Memory B cell (primary cell): ENCODE measurements at regions not wholly inside any gene's neighbourhood (a gene's known extent, or its start where the extent isn't known, plus 50 kb on each side); places are given as distances from the start of the nearest gene placed in this dataset.

Experiments
- ATAC-seq: fragments of 150-1000 bp; cut with Tn5 transposase; 2 replicates; pipeline ENCODE4 v1.10.0; 2021; ENCODE audit warnings: low read depth, mild to moderate bottlenecking, moderate library complexity
- DNase-seq, 2 donors: peaks; one replicate each; pipeline ENCODE4 v3.0.0; 2022; ENCODE audit warnings: low spot score in 2 of 2
- H3K27ac Mint-ChIP-seq: one replicate; pipeline ENCODE4 v1.8.0; 2022; ENCODE audit warnings: mild to moderate bottlenecking, moderate library complexity, mixed read lengths
- H3K27me3 Mint-ChIP-seq: one replicate; pipeline ENCODE4 v1.8.0; 2022; ENCODE audit warnings: mixed read lengths
- H3K36me3 Mint-ChIP-seq: one replicate; pipeline ENCODE4 v1.8.0; 2022; ENCODE audit warnings: mild to moderate bottlenecking, mixed read lengths
- H3K4me1 Mint-ChIP-seq: one replicate; pipeline ENCODE4 v1.8.0; 2022; ENCODE audit warnings: mixed read lengths
- H3K4me3 Mint-ChIP-seq: one replicate; pipeline ENCODE4 v1.8.0; 2022; ENCODE audit warnings: mild to moderate bottlenecking, moderate library complexity, mixed read lengths
- H3K9me3 Mint-ChIP-seq: one replicate; pipeline ENCODE4 v1.8.0; 2022; ENCODE audit warnings: mixed read lengths

DNA sequence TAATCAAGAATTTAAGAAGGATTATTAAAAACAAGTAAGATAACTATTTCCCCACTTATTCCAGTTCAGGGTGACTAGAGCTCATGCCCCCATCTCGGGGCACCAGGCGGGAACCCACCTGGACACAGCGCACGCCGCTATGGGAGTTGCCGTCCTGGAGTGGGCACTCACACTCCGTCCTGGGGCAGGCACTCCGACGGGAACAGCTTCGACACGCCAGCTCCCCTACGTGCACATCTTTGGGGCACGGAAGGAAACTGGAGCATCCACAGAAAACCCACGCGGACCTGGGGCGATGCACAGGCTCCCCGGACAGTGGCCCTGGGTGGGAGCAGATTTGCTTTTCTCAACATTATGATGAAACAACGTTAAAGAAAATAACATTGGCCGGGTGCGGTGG, 52.0 kb upstream of the GATA5 start:
- Mint-ChIP-seq H3K9me3 (no peaks in the 10 kb centered on the region), H3K4me3 (no peak overlapping the region), H3K27me3 (peaks cover 27% of the 10 kb centered on the region), H3K4me1 (peaks cover 5% of the 10 kb centered on the region), H3K36me3 (no peaks in the 10 kb centered on the region), H3K27ac (no peak overlapping the region)
- ATAC-seq, result no peak
- no peak for DNase-seq

DNA sequence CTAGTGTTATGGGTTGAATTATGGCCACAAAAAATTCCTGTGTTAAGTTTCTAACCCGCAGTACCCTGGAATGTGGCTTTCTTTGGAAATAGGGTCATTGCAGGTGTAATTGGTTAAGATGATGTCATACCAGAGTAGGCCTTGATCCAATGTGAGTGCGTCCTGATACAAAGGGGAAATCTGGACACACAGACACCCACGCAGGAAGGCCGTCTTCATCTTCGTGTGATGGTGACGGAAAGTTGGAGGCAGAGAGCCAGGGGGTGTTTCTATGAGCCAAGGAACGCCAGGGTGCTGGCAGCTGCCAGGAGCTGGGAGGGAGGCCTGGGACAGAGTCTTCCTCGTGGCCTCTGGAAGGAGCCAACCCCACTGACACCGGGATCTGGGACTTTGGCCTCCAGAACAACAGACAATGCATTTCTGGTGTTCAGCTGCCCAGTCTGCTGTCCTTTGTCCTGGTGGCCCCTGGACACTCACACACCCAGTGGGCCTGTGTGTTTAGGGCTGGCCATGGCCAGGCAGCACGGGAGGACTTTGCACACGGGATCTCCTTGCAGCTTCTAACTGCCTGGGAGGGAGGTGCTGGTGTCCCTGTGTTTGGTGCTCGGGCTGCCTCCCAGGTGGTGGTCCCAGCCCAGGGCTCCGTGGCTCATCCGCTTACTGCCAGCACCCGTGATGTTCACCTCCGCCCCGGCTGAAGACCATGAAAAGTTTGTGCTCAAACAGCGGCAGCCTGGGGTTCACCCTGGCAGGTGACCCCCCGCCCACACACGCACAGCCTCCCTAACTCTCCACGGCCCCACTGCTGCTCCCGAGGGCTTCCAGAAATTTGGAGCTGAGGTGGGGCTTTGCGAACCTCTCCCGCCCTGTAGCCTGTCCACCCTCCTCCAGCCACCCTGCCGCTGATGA, 53.4 kb upstream of the GATA5 start:
- Mint-ChIP-seq H3K4me3 (no peak overlapping the region), H3K4me1 (peaks cover 2% of the 10 kb centered on the region), H3K27ac (no peak overlapping the region), H3K27me3 (peaks cover 23% of the 10 kb centered on the region), H3K9me3 (no peaks in the 10 kb centered on the region), H3K36me3 (no peaks in the 10 kb centered on the region)
- ATAC-seq (no peak), DNase-seq (no peak)

DNA sequence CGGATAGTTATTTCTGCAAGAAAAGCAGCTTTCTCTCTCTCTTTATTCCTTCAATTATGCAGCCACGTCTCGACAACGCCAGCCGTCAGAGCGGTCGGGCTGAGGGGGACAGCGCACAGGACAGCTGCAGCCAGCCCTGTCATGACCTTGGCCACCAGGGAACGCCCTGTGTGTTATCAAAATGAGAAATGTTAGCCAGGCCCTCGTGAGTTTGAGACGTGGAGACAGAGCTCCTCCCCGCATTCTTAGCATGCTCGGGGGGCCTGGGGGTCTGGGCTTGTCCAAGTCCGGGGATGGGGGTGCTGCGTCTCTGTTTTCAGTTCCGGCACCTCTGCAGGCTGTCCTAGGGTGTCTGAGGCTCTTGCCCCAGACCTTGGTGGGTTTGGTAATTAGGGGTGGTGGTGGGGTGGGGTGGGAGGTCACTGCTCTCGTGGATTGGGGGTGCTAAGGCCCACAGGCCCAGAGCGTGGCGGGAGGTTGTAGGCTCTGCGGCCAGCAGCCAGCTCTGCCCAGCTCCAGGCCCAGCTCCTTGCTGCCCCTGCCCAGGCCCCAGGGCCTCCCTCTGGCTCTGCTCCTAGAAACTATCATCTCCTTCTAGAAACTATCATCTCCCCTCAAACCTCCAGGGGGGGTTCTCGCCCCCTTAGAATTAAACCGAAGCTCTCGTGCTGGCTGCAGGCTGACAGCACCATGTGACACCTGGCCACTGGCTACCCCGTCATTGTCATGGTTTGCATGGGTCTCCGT, 54.3 kb upstream of the GATA5 start:
- no peak overlapping the region for H3K27ac Mint-ChIP-seq
- no peaks in the 10 kb centered on the region for H3K36me3 Mint-ChIP-seq
- H3K4me1 Mint-ChIP-seq, result peaks cover 2% of the 10 kb centered on the region

GRCh38 chr20:62530643-62531032, 54.8 kb upstream of the GATA5 start:
- DNase-seq (no peak), ATAC-seq (no peak)
- H3K4me3 Mint-ChIP-seq, result no peak overlapping the region
- no peaks in the 10 kb centered on the region for H3K36me3 Mint-ChIP-seq
- peaks cover 2% of the 10 kb centered on the region for H3K4me1 Mint-ChIP-seq
- peaks cover 21% of the 10 kb centered on the region for H3K27me3 Mint-ChIP-seq
- H3K27ac Mint-ChIP-seq, result no peak overlapping the region
- no peaks in the 10 kb centered on the region for H3K9me3 Mint-ChIP-seq

More for the DNA sequence above, 54.3 kb upstream of the GATA5 start:
- Mint-ChIP-seq H3K4me3 (no peak overlapping the region), H3K27me3 (peaks cover 23% of the 10 kb centered on the region), H3K9me3 (no peaks in the 10 kb centered on the region)
- no peak for ATAC-seq
- DNase-seq, result no peak

GRCh38 chr20:62531046-62531838, 55.4 kb upstream of the GATA5 start:
- Mint-ChIP-seq H3K36me3 (no peaks in the 10 kb centered on the region), H3K4me1 (no peaks in the 10 kb centered on the region), H3K27ac (no peak overlapping the region), H3K9me3 (no peaks in the 10 kb centered on the region), H3K27me3 (peaks cover 18% of the 10 kb centered on the region), H3K4me3 (no peak overlapping the region)
- DNase-seq (no peak), ATAC-seq (no peak)

- Mint-ChIP-seq H3K27me3 (peaks cover 15% of the 10 kb centered on the region), H3K4me1 (no peaks in the 10 kb centered on the region), H3K4me3 (no peak overlapping the region), H3K36me3 (no peaks in the 10 kb centered on the region), H3K9me3 (no peaks in the 10 kb centered on the region), H3K27ac (no peak overlapping the region)
- ATAC-seq (no peak), DNase-seq (no peak)
These were observed 57.1 kb upstream of the GATA5 start for GRCh38 chr20:62532921-62533320.

- ATAC-seq (no peak), DNase-seq (no peak)
- H3K27ac Mint-ChIP-seq, result no peak overlapping the region
- H3K36me3 Mint-ChIP-seq, result no peaks in the 10 kb centered on the region
- no peaks in the 10 kb centered on the region for H3K9me3 Mint-ChIP-seq
- H3K27me3 Mint-ChIP-seq, result peaks cover 13% of the 10 kb centered on the region
- H3K4me1 Mint-ChIP-seq, result no peaks in the 10 kb centered on the region
- no peak overlapping the region for H3K4me3 Mint-ChIP-seq
These were observed 58.0 kb upstream of the GATA5 start for GRCh38 chr20:62533591-62534495.

DNA sequence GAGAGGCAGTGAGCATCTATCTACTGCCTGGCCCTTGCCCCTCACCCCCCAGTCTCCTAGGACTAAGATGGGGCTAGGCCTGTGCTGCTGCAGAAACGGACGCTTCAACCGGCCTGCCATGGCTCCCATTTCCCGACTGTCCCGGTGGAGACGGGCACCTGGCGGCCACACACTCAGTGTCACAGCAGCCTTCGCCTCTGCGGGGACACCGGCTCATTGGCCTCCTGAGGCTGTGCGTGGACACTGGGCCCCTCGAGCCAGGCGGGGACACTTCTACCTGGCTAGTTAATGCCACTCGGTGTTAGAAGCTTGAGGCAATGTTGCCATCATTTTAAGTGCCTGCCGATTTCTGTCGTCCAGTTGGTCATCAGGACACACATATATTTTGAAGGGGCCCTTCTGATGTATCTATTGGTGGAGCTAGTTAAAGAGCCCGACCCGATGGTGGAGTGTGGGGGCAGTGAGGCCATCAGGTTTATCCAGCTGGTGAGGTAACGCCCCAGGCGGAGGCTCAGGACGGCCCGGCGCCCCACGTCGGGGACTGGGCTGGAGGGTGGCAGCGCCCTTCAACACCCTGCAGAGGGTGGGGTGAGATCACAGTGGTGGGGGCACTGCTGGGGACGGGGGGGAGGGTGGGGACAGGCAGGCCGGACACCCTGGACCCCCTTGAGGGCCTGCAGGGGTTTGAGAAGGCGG, 58.9 kb upstream of the GATA5 start:
- H3K9me3 Mint-ChIP-seq, result no peaks in the 10 kb centered on the region
- no peak overlapping the region for H3K27ac Mint-ChIP-seq
- H3K36me3 Mint-ChIP-seq, result no peaks in the 10 kb centered on the region
- peaks cover 11% of the 10 kb centered on the region for H3K27me3 Mint-ChIP-seq
- H3K4me1 Mint-ChIP-seq, result no peaks in the 10 kb centered on the region
- ATAC-seq (no peak), DNase-seq (no peak)
- no peak overlapping the region for H3K4me3 Mint-ChIP-seq

DNA sequence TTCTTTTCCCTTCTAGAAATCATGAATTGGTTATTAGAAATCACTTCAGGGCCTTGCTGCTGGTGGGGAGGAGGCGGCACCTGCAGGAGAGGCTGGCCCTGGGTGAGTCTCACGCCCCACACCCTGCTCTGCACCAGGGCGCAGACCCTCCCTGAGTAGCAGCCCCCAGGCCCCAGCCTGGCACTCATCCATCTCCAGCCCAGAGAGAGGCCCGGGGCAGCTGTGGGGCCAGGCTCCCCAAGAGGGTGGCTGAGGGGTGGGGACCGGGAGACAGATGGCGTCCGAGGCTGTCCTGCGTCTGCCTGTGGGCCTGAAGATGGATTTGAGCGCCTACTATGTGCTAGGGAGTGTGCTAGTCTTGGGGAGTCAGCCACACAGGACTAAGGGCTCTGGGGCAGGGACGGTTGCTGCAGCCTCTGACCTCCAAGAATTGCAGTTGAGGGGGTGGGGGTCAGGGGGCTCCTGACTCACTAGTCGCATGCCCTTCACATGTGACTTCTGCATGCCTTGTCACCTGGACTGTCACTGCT, 59.6 kb upstream of the GATA5 start:
- H3K4me1 Mint-ChIP-seq, result no peaks in the 10 kb centered on the region
- H3K4me3 Mint-ChIP-seq, result no peak overlapping the region
- H3K36me3 Mint-ChIP-seq, result no peaks in the 10 kb centered on the region
- H3K27ac Mint-ChIP-seq, result no peak overlapping the region
- DNase-seq (no peak), ATAC-seq (no peak)
- peaks cover 8% of the 10 kb centered on the region for H3K27me3 Mint-ChIP-seq
- no peaks in the 10 kb centered on the region for H3K9me3 Mint-ChIP-seq

GRCh38 chr20:62535964-62536363, 60.2 kb upstream of the GATA5 start:
- Mint-ChIP-seq H3K4me1 (no peaks in the 10 kb centered on the region), H3K36me3 (no peaks in the 10 kb centered on the region), H3K27me3 (peaks cover 4% of the 10 kb centered on the region), H3K27ac (no peak overlapping the region), H3K9me3 (no peaks in the 10 kb centered on the region), H3K4me3 (no peak overlapping the region)
- DNase-seq (no peak), ATAC-seq (no peak)

- Mint-ChIP-seq H3K4me1 (no peaks in the 10 kb centered on the region), H3K9me3 (no peaks in the 10 kb centered on the region), H3K36me3 (no peaks in the 10 kb centered on the region), H3K27me3 (peaks cover 2% of the 10 kb centered on the region), H3K27ac (no peak overlapping the region), H3K4me3 (no peak overlapping the region)
- DNase-seq (no peak), ATAC-seq (no peak)
These were observed 61.1 kb upstream of the GATA5 start for GRCh38 chr20:62536871-62537401.

DNA sequence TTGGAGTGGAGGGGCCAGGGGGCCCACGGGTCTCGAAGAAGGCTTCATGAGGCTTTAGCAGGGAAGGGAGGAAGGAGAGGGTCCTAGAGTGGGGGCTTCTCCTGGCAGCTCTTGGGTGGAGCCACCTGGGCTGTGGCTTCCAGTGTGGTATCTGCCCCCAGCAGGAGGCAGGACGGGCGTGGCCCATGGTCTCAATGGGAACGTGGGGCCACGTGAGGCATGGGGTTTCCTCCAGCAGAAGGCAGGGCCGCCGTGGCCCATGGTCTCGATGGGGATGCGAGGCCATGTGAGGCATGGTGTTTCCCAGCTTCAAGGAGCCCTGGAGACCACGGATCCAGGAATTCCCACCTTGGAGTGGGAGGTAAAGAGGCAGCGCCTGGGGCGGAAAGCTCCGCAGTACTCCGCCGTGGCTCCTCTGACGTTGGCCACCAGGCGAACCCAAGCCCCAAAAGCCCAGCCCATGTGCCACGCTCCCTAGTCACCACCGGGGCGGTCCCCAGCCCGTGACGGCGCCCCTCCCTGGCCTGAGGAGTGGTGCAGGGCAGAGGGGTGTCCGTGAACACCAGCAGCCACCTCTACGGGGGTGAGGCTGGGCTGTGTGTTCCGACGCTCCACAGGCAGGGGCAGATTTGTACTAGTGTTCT, 62.0 kb upstream of the GATA5 start:
- H3K27me3 Mint-ChIP-seq, result no peaks in the 10 kb centered on the region
- no peak overlapping the region for H3K27ac Mint-ChIP-seq
- ATAC-seq (no peak), DNase-seq (no peak)
- H3K4me1 Mint-ChIP-seq, result no peaks in the 10 kb centered on the region
- no peaks in the 10 kb centered on the region for H3K9me3 Mint-ChIP-seq
- no peak overlapping the region for H3K4me3 Mint-ChIP-seq
- no peaks in the 10 kb centered on the region for H3K36me3 Mint-ChIP-seq
